Astrocyte (in vitro differentiated cells and primary cell): ENCODE measurements at regions not wholly inside any gene's neighbourhood (a gene's known extent, or its start where the extent isn't known, plus 50 kb on each side); places are given as distances from the start of the nearest gene placed in this dataset.

Experiments used
- DNase-seq: peaks from one replicate; pipeline ENCODE4 v3.0.0-alpha.2; 2010; ENCODE audit warnings: low read depth
- FAIRE-seq: peaks from 2 replicates; lab custom pipeline; 2011; peaks lifted over from hg19 to GRCh38; lab: Jason Lieb, UNC
- H2AFZ ChIP-seq: 2 replicates; pipeline ENCODE4 v1.6.0; 2012; ENCODE audit warnings: low read depth, low read length, inconsistent platforms
- H3K27ac ChIP-seq: 2 replicates; pipeline ENCODE4 v1.5.1; 2011; ENCODE audit warnings: low read depth, low read length, inconsistent platforms
- H3K27me3 ChIP-seq: 2 replicates; pipeline ENCODE4 v1.6.0; 2011; ENCODE audit warnings: low read length, inconsistent platforms; ENCODE audit not compliant: insufficient read depth
- H3K36me3 ChIP-seq: 2 replicates; pipeline ENCODE4 v1.5.1; 2011; ENCODE audit warnings: low read length, inconsistent platforms; ENCODE audit not compliant: insufficient read depth
- H3K4me1 ChIP-seq: 2 replicates; pipeline ENCODE4 v1.5.1; 2011; ENCODE audit warnings: low read length, inconsistent platforms; ENCODE audit not compliant: insufficient read depth
- H3K4me2 ChIP-seq: 2 replicates; pipeline ENCODE4 v1.6.0; 2012; ENCODE audit warnings: low read length, inconsistent platforms
- H3K4me3 ChIP-seq: 2 replicates; pipeline ENCODE4 v1.5.1; 2011; ENCODE audit warnings: low read depth, mild to moderate bottlenecking, low read length, inconsistent platforms; ENCODE audit not compliant: insufficient read depth
- H3K79me2 ChIP-seq: 2 replicates; pipeline ENCODE4 v1.6.0; 2012; ENCODE audit warnings: mild to moderate bottlenecking, low read length, inconsistent platforms; ENCODE audit not compliant: insufficient read depth
- H3K9ac ChIP-seq: 2 replicates; pipeline ENCODE4 v1.6.0; 2012; ENCODE audit warnings: mild to moderate bottlenecking, low read length, inconsistent platforms
- H3K9me3 ChIP-seq: 2 replicates; pipeline ENCODE4 v1.5.1; 2012; ENCODE audit warnings: low read depth, mild to moderate bottlenecking, low read length, inconsistent platforms; ENCODE audit not compliant: insufficient read depth
- H4K20me1 ChIP-seq: 2 replicates; pipeline ENCODE4 v1.6.0; 2012; ENCODE audit warnings: low read length, inconsistent platforms; ENCODE audit not compliant: insufficient read depth
- H3K27ac Mint-ChIP-seq: one replicate; pipeline ENCODE4 v1.8.0; 2021; ENCODE audit warnings: mild to moderate bottlenecking, mixed read lengths; ENCODE audit not compliant: unreplicated experiment
- H3K27me3 Mint-ChIP-seq: one replicate; pipeline ENCODE4 v1.8.0; 2021; ENCODE audit warnings: low read depth, mixed read lengths; ENCODE audit not compliant: unreplicated experiment
- H3K36me3 Mint-ChIP-seq: one replicate; pipeline ENCODE4 v1.8.0; 2021; ENCODE audit warnings: low read depth, mixed read lengths; ENCODE audit not compliant: unreplicated experiment
- H3K4me1 Mint-ChIP-seq: one replicate; pipeline ENCODE4 v1.8.0; 2021; ENCODE audit warnings: low read depth, mixed read lengths; ENCODE audit not compliant: unreplicated experiment
- H3K4me3 Mint-ChIP-seq: one replicate; pipeline ENCODE4 v1.8.0; 2021; ENCODE audit warnings: mild to moderate bottlenecking, moderate library complexity, mixed read lengths; ENCODE audit not compliant: unreplicated experiment
- H3K9me3 Mint-ChIP-seq: one replicate; pipeline ENCODE4 v1.8.0; 2021; ENCODE audit warnings: mild to moderate bottlenecking, mixed read lengths; ENCODE audit not compliant: unreplicated experiment
- EZH2 ChIP-seq: IDR thresholded peaks from 2 replicates; pipeline ENCODE4 v1.6.1; 2012; ENCODE audit warnings: mild to moderate bottlenecking, low read length, inconsistent platforms; ENCODE audit not compliant: insufficient read depth
- TF ChIP-seq, protein P1 (sequence below): IDR thresholded peaks from 2 replicates; pipeline ENCODE4 v1.5.1; 2011; ENCODE audit warnings: low read depth, mild to moderate bottlenecking, inconsistent platforms, low read length, moderate library complexity; ENCODE audit not compliant: insufficient read depth

DNA sequence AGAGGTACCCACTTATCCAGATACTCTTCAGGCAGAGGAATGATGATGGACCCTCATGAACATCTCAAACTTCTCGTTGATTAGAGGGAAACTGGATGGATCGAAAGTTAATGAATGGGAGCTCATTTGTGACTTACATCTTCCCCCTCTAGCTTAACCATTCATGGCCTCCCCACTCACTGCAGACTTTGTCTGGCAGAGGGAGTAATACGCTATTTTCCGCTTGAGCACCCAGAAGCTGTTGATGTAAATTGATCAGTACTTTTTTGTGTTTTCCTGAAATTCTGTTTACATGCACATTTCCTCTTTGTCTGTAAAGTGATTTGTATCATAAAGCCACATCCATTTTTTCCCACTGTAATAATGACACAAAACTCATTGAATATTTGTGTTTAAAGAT lies 239.1 kb upstream of the RBFOX1 start:
- DNase-seq (no peak), FAIRE-seq (no peak)
- no peaks in the 10 kb centered on the region for H3K79me2 ChIP-seq
- H3K36me3 ChIP-seq = no peaks in the 10 kb centered on the region
- H3K9ac ChIP-seq = no peak overlapping the region
- Mint-ChIP-seq H3K4me1 (no peaks in the 10 kb centered on the region), H3K27ac (no peak overlapping the region), H3K27me3 (no peaks in the 10 kb centered on the region), H3K36me3 (no peaks in the 10 kb centered on the region), H3K4me3 (no peak overlapping the region), H3K9me3 (peaks cover 2% of the 10 kb centered on the region)
- no peaks in the 10 kb centered on the region for H3K4me1 ChIP-seq
- no peak for TF ChIP-seq EZH2
- TF ChIP-seq, protein P1, sequence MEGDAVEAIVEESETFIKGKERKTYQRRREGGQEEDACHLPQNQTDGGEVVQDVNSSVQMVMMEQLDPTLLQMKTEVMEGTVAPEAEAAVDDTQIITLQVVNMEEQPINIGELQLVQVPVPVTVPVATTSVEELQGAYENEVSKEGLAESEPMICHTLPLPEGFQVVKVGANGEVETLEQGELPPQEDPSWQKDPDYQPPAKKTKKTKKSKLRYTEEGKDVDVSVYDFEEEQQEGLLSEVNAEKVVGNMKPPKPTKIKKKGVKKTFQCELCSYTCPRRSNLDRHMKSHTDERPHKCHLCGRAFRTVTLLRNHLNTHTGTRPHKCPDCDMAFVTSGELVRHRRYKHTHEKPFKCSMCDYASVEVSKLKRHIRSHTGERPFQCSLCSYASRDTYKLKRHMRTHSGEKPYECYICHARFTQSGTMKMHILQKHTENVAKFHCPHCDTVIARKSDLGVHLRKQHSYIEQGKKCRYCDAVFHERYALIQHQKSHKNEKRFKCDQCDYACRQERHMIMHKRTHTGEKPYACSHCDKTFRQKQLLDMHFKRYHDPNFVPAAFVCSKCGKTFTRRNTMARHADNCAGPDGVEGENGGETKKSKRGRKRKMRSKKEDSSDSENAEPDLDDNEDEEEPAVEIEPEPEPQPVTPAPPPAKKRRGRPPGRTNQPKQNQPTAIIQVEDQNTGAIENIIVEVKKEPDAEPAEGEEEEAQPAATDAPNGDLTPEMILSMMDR = no peak
- no peaks in the 10 kb centered on the region for H3K27me3 ChIP-seq
- H3K27ac ChIP-seq = no peak overlapping the region
- no peaks in the 10 kb centered on the region for H4K20me1 ChIP-seq
- H2AFZ ChIP-seq = no peak overlapping the region
- H3K4me3 ChIP-seq = no peak overlapping the region
- no peaks in the 10 kb centered on the region for H3K9me3 ChIP-seq
- no peak overlapping the region for H3K4me2 ChIP-seq

DNA sequence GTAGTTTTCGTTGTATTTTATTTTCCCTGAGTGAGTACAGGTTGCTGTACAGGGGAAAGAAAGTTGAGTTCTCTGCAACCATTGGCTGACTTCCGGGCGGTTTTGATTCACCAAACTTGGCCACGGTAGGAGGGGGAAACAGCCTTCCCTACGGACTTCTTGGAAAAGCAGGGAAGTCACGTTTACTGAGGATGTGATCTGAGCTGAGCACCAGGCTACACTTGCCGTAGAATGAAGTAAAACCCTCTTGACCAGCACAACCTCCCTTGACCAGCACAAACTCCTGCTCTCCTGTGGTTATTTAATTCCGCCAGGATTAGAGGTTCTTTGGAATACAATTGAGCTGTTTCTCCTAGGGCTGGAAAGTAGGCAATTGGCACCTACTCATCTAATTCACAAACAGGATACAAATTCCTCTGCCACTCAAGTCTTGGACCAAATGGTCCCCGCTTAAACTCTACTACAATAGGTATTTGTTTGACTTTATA lies 242.0 kb upstream of the RBFOX1 start:
- no peaks in the 10 kb centered on the region for H3K36me3 Mint-ChIP-seq
- Histone ChIP-seq H3K36me3 (no peaks in the 10 kb centered on the region), H3K27ac (no peak overlapping the region), H3K4me2 (no peak overlapping the region), H4K20me1 (no peaks in the 10 kb centered on the region), H3K79me2 (no peaks in the 10 kb centered on the region), H2AFZ (no peak overlapping the region), H3K27me3 (no peaks in the 10 kb centered on the region), H3K9me3 (peaks cover 4% of the 10 kb centered on the region), H3K4me3 (no peak overlapping the region), H3K9ac (no peak overlapping the region), H3K4me1 (no peaks in the 10 kb centered on the region)
- no peaks in the 10 kb centered on the region for H3K9me3 Mint-ChIP-seq
- DNase-seq (no peak), FAIRE-seq (no peak)
- no peak overlapping the region for H3K27ac Mint-ChIP-seq
- peaks cover 2% of the 10 kb centered on the region for H3K27me3 Mint-ChIP-seq
- no peak for TF ChIP-seq EZH2
- TF ChIP-seq, protein P1 = no peak
- no peak overlapping the region for H3K4me3 Mint-ChIP-seq
- H3K4me1 Mint-ChIP-seq = no peaks in the 10 kb centered on the region

DNA sequence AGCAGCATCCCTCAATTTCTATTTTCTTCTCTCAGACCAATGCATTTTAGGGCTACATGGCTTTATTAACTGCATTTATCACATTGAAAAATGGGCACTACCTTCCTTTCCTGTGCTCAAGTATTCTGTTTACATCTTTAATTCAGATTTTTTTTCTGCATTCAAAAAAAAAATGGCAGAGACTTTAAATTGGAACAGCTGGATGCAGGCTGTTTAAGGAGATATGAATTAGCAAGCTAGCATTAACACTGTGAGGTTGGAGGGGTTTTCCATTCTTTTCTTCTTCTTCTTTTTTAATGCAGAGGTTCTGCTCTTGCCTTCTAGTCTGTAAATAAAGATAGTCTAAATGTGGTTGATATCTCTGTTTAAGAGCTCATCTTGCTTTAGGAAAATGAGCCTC lies 242.9 kb upstream of the RBFOX1 start:
- H3K4me2 ChIP-seq = no peak overlapping the region
- no peaks in the 10 kb centered on the region for H3K36me3 ChIP-seq
- peaks cover 6% of the 10 kb centered on the region for H3K9me3 ChIP-seq
- no peaks in the 10 kb centered on the region for H4K20me1 ChIP-seq
- DNase-seq (no peak), FAIRE-seq (no peak)
- TF ChIP-seq, protein P1 = no peak
- TF ChIP-seq EZH2 = no peak
- H3K4me3 ChIP-seq = no peak overlapping the region
- no peak overlapping the region for H2AFZ ChIP-seq
- no peak overlapping the region for H3K27ac ChIP-seq
- Mint-ChIP-seq H3K36me3 (no peaks in the 10 kb centered on the region), H3K27me3 (peaks cover 4% of the 10 kb centered on the region), H3K4me1 (no peaks in the 10 kb centered on the region), H3K4me3 (no peak overlapping the region), H3K9me3 (no peaks in the 10 kb centered on the region), H3K27ac (no peak overlapping the region)
- H3K4me1 ChIP-seq = no peaks in the 10 kb centered on the region
- no peak overlapping the region for H3K9ac ChIP-seq
- H3K27me3 ChIP-seq = no peaks in the 10 kb centered on the region
- H3K79me2 ChIP-seq = no peaks in the 10 kb centered on the region
